ENCODE measurements at regions not wholly inside any gene's neighbourhood (a gene's known extent, or its start where the extent isn't known, plus 50 kb on each side); places are given as distances from the start of the nearest gene placed in this dataset.

DNA sequence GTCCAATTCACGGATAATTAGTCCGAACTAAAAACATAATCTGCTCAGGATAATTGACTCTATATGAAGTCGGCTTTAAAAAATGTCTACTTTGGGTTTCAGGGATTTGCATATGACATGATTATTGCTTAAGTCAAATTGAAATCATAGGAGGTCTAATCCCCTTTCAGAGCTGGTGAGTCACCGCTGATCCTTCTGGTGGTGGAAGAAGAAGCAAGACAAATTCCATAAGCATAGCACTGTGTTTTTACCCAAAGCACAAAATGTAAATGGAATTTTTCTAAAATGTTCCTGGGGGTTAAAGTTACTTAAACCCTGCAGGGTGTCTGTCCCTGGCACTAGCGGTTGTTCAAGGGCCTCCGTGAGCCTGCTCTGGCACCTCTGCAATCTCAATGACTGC lies 460.2 kb downstream of the LRATD1 start:
- ATAC-seq (ENCODE audit: insufficient read depth, low FRiP score) (no peak), DNase-seq (no peak)
- Histone ChIP-seq H3K9me3 (ENCODE audit: control insufficient read depth in 4 of 4, insufficient read depth in 3 of 4, low read length in 3 of 4) (peaks cover 0 to 2% (median 0%) of the 10 kb centered on the region in 4 donors), H3K36me3 (ENCODE audit: control insufficient read depth in 4 of 4, insufficient read depth in 4 of 4, low read length in 4 of 4) (no peaks in the 10 kb centered on the region), H3K9ac (ENCODE audit: insufficient read depth in 1 of 2, low read length in 2 of 2) (no peak overlapping the region), H3K27me3 (ENCODE audit: control insufficient read depth in 3 of 3, insufficient read depth in 3 of 3, low read length in 2 of 3) (no peaks in the 10 kb centered on the region), H3K27ac (ENCODE audit: low read depth in 1 of 2, low read length in 1 of 2) (no peak overlapping the region), H3K4me1 (ENCODE audit: control insufficient read depth in 5 of 5, insufficient read depth in 5 of 5, low read length in 5 of 5) (no peaks in the 10 kb centered on the region), H3K4me3 (no peak overlapping the region)
- 75 to 81% methylated on average over 6 of the region's 6 CpGs for WGBS, 2 donors
- no peak for TF ChIP-seq CTCF (IDR thresholded peaks at IDR 0.05; ENCODE audit: control extremely low read depth, extremely low read depth)

DNA sequence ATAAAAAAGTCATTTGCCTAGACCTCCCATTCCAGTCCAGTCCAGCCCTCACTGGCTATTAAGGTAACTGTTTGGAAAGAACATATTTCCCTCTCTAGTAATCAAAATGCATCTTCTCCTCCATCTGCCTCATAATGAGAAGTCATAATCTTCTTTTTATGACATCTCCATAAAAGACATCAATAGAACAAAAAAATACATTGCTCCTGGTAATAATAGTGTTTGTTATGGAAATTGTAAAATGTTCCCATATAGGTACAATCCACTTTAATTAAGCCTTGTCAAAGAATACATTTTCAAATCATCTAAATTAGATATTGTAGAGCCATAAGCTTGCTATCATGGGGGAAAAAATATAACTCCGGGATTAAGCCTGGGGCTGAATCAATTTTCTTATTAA lies 461.6 kb downstream of the LRATD1 start:
- Histone ChIP-seq H3K27me3 (ENCODE audit: control insufficient read depth in 3 of 3, insufficient read depth in 3 of 3, low read length in 2 of 3) (no peaks in the 10 kb centered on the region), H3K9me3 (ENCODE audit: control insufficient read depth in 4 of 4, insufficient read depth in 3 of 4, low read length in 3 of 4) (peaks cover 0 to 2% (median 0%) of the 10 kb centered on the region in 4 donors), H3K4me1 (ENCODE audit: control insufficient read depth in 5 of 5, insufficient read depth in 5 of 5, low read length in 5 of 5) (no peaks in the 10 kb centered on the region), H3K36me3 (ENCODE audit: control insufficient read depth in 4 of 4, insufficient read depth in 4 of 4, low read length in 4 of 4) (no peaks in the 10 kb centered on the region), H3K4me3 (no peak overlapping the region), H3K27ac (ENCODE audit: low read depth in 1 of 2, low read length in 1 of 2) (no peak overlapping the region), H3K9ac (ENCODE audit: insufficient read depth in 1 of 2, low read length in 2 of 2) (no peak overlapping the region)
- ATAC-seq (ENCODE audit: insufficient read depth, low FRiP score) (no peak), DNase-seq (no peak)
- no peak for TF ChIP-seq CTCF (IDR thresholded peaks at IDR 0.05; ENCODE audit: control extremely low read depth, extremely low read depth)
- WGBS, 2 donors, result 95 to 97% methylated on average over 1 of the region's 1 CpG

DNA sequence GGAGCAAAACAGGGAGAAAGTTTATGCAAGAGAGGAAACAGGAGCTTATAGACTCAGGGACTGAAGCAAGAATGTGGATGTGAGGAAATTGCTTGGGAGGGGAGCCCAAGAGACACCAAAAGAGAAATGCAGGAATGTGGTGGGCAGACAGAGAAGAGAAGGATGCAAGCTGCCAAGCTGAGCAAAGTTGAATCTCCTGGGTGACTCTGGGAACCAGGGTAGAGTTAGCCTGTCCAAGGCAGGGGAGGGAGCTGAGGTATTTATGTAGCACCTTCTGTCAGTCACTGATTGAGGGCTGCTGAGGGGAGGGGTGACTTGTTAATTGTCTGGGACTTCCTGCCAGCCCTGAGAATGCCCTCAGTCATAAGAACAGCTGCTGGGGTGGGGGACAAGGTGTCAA lies 464.3 kb downstream of the NBAS start:
- Histone ChIP-seq H3K4me1 (ENCODE audit: control insufficient read depth in 5 of 5, insufficient read depth in 5 of 5, low read length in 5 of 5) (no peaks in the 10 kb centered on the region), H3K4me3 (no peak overlapping the region), H3K27me3 (ENCODE audit: control insufficient read depth in 3 of 3, insufficient read depth in 3 of 3, low read length in 2 of 3) (no peaks in the 10 kb centered on the region), H3K27ac (ENCODE audit: low read depth in 1 of 2, low read length in 1 of 2) (no peak overlapping the region), H3K9me3 (ENCODE audit: control insufficient read depth in 4 of 4, insufficient read depth in 3 of 4, low read length in 3 of 4) (peaks cover 0 to 1% (median 0%) of the 10 kb centered on the region in 4 donors), H3K9ac (ENCODE audit: insufficient read depth in 1 of 2, low read length in 2 of 2) (no peak overlapping the region), H3K36me3 (ENCODE audit: control insufficient read depth in 4 of 4, insufficient read depth in 4 of 4, low read length in 4 of 4) (no peaks in the 10 kb centered on the region)
- no peak for TF ChIP-seq CTCF (IDR thresholded peaks at IDR 0.05; ENCODE audit: control extremely low read depth, extremely low read depth)
- ATAC-seq (ENCODE audit: insufficient read depth, low FRiP score), result no peak
- no peak for DNase-seq

- Histone ChIP-seq H3K27ac (ENCODE audit: low read depth in 1 of 2, low read length in 1 of 2) (no peak overlapping the region), H3K9ac (ENCODE audit: insufficient read depth in 1 of 2, low read length in 2 of 2) (no peak overlapping the region), H3K36me3 (ENCODE audit: control insufficient read depth in 4 of 4, insufficient read depth in 4 of 4, low read length in 4 of 4) (no peaks in the 10 kb centered on the region), H3K4me1 (ENCODE audit: control insufficient read depth in 5 of 5, insufficient read depth in 5 of 5, low read length in 5 of 5) (no peaks in the 10 kb centered on the region), H3K9me3 (ENCODE audit: control insufficient read depth in 4 of 4, insufficient read depth in 3 of 4, low read length in 3 of 4) (peaks cover 2 to 8% (median 5%) of the 10 kb centered on the region in 4 donors), H3K27me3 (ENCODE audit: control insufficient read depth in 3 of 3, insufficient read depth in 3 of 3, low read length in 2 of 3) (no peaks in the 10 kb centered on the region), H3K4me3 (no peak overlapping the region)
- DNase-seq (no peak), ATAC-seq (ENCODE audit: insufficient read depth, low FRiP score) (no peak)
- TF ChIP-seq CTCF (IDR thresholded peaks at IDR 0.05; ENCODE audit: control extremely low read depth, extremely low read depth), result no peak
- 56 to 81% methylated on average over 1 of the region's 1 CpG for WGBS, 2 donors
Observed at GRCh38 chr2:15107137-15107536, 454.0 kb downstream of the NBAS start.

Measured in lung (tissue), 11 donors.